GM12865 (cell line): ENCODE measurements at regions not wholly inside any gene's neighbourhood (a gene's known extent, or its start where the extent isn't known, plus 50 kb on each side); places are given as distances from the start of the nearest gene placed in this dataset.

Source experiments
- DNase-seq: peaks from one replicate; pipeline ENCODE4 v3.0.0; 2010; ENCODE audit warnings: low read depth
- H3K4me3 ChIP-seq: 2 replicates; pipeline ENCODE4 v1.5.1; 2011; ENCODE audit warnings: mild to moderate bottlenecking, low read depth, low read length, control low read depth
- TF ChIP-seq, protein P1 (sequence below): IDR thresholded peaks from 2 replicates; pipeline ENCODE4 v1.5.1; 2011; ENCODE audit warnings: low read length, control low read depth, low read depth, inconsistent platforms; ENCODE audit not compliant: insufficient read depth; ENCODE audit errors: missing control alignments

DNA sequence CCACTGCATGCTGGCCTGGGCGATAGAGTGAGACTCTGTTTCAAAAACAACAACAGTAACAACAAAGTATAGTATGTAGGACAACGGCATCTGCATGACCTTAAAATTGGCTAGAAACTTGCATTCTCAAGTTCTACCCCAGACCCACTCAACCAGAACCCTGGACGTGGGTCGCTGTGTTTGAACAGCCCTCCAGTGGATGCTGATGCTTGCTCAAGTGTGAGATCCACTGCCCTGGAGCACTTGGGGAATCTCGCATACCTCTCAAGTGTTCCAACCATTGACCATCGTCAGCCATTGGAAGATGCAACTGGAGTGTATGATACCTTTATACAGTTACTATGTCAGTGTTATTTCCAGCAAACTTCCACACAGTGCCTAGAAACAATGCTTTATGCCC lies 435.9 kb downstream of the DCDC2C start:
- TF ChIP-seq, protein P1, sequence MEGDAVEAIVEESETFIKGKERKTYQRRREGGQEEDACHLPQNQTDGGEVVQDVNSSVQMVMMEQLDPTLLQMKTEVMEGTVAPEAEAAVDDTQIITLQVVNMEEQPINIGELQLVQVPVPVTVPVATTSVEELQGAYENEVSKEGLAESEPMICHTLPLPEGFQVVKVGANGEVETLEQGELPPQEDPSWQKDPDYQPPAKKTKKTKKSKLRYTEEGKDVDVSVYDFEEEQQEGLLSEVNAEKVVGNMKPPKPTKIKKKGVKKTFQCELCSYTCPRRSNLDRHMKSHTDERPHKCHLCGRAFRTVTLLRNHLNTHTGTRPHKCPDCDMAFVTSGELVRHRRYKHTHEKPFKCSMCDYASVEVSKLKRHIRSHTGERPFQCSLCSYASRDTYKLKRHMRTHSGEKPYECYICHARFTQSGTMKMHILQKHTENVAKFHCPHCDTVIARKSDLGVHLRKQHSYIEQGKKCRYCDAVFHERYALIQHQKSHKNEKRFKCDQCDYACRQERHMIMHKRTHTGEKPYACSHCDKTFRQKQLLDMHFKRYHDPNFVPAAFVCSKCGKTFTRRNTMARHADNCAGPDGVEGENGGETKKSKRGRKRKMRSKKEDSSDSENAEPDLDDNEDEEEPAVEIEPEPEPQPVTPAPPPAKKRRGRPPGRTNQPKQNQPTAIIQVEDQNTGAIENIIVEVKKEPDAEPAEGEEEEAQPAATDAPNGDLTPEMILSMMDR = no peak
- no peak for DNase-seq
- no peak overlapping the region for H3K4me3 ChIP-seq

DNA sequence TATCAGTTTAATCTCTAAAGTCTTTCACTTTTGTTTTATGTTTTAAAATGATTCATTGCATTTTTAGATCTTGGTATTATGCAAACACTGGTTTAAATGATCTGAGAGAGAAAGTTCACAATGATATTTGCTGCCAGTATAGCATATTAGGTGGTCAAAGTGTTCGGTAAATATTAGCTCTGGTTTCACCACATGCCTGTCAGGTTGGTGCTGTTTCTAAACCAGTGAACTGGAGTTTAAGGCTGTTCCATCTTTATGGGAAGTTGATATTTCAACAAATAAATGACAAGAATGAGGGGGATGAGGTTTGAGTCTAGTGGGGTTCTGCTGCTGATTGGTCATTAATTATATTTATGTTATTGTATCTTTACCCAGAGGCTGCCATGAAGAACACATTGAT lies 436.4 kb downstream of the DCDC2C start:
- H3K4me3 ChIP-seq = no peak overlapping the region
- DNase-seq = no peak
- TF ChIP-seq, protein P1 = no peak

DNA sequence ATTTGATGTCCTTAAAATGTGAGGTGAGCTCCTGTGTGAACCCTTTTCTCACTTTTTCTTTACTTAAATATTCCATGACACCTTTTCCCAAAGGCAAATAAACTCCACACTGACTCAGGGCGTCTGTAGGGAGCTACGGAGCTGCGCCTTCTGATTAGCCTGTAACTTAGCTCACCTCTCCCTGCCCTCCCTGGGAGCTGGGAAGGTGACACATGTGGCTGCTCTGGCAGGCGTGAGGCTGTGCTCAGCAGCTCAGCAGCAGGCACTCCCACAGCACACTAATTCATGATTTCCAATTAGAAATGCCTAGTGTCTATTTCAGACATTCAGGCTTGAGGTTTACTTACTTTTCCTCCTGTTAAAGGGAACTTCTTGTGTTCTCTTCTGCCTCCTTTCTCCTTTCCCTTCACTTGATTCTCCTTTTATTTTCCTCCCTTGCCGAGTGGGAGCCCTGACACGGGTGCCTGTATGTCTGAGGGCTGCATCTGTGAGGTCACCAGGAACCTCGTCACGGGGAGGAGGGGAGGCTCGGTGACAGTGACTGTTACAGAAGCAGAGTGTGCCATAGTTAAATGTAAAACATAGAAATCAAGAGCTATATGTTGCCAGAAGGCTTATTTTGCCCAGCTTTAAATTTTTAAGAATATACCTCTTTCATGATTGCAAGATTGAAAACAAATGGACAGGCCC lies 437.1 kb downstream of the DCDC2C start:
- TF ChIP-seq, protein P1 = no peak
- H3K4me3 ChIP-seq = no peak overlapping the region
- DNase-seq = no peak

DNA sequence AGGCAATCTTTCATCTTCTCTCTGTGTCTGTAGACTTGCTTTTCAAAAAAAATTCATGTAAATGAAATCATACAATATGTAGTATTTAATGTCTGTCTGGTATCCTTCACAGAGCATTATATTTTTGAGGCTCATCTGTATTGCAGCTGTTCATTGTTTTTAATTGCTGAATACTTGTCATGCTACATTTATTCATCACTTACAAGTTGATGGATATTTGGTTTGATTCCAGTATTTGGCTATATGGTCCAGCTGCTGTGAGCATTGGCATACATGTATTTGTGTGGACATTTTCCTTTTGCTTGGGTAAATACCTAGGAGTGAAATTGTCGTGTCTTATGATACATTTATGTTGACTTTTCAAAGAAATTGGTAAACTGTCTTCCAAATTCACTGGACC lies 441.4 kb downstream of the DCDC2C start:
- no peak for DNase-seq
- H3K4me3 ChIP-seq = no peak overlapping the region
- TF ChIP-seq, protein P1 = no peak

DNA sequence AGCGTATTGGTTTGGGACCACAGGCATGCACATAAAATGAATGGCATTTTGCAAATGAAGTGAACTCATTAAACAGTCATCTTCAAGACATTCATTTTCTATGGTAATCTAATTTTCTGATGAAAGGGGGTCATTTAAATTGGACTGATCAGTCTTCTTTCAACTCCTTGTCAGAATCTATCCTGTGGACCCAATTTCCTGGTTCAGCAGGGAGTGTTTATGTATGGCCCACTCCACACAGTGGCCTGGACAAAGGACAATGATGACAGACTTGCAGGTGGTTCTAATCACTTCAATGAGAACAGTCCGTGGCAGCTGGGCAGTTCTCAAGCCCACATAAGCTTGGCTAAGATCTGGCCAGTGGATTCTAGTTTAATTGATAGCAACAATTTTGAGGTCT lies 448.1 kb downstream of the DCDC2C start:
- TF ChIP-seq, protein P1 = no peak
- no peak for DNase-seq
- H3K4me3 ChIP-seq = no peak overlapping the region

DNA sequence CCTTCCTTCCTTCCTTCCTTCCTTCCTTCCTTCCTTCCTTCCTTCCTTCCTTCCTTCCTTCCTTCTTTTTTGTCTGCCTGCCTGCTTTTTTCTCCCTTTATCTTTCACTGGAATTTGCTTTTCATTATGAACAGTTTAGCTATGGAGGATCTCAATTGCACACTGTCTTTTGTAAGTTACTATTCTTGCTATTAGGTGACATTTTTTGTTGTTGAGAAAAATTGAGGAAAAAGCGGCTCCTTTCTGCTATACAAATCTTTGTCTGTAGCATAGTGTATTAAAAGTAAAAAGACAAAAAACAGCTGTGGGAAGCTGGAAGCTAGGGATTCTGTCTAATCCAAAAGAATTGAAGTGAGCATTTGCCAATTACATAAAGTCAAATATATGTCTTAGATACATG lies 448.7 kb downstream of the DCDC2C start:
- TF ChIP-seq, protein P1 = no peak
- no peak overlapping the region for H3K4me3 ChIP-seq

DNA sequence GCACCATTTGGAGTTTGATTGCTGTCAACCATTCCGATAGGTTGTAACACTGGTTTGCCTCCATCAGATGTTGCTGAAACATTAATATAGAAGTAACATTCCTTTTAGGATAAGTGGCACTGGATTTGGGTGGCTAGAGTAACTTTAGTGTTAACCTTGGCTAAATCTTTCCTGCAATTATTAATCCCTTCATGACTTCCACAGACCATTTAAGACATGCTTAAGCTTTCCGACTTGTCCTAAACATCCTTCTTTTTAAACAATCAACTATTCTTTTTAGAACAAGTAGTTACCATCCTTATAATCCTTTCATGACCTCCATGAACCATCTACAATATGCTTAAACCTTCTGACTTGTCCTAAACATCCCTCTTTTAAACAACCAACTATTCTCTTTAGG lies 465.5 kb downstream of the DCDC2C start:
- TF ChIP-seq, protein P1 = no peak
- no peak overlapping the region for H3K4me3 ChIP-seq
- no peak for DNase-seq

More for the DNA sequence above, 448.7 kb downstream of the DCDC2C start:
- no peak for DNase-seq
